Fibroblast of peridontal ligament (primary cell): ENCODE measurements at regions not wholly inside any gene's neighbourhood (a gene's known extent, or its start where the extent isn't known, plus 50 kb on each side); places are given as distances from the start of the nearest gene placed in this dataset.
"Not testable (repeated sequence)": the region's sequence is repeated elsewhere in the genome, so short reads cannot be mapped to it uniquely, and the experiment has no call there.

Source experiments
- DNase-seq: peaks from one replicate; pipeline ENCODE4 v3.0.0-alpha.2; 2010; ENCODE audit errors: extremely low read depth

GRCh38 chr2:118613737-118614136, 233.7 kb downstream of the EN1 start:
- DNase-seq, result no peak

- DNase-seq, result no peak
Measured at GRCh38 chr2:118611691-118612090, 235.8 kb downstream of the EN1 start.

DNA sequence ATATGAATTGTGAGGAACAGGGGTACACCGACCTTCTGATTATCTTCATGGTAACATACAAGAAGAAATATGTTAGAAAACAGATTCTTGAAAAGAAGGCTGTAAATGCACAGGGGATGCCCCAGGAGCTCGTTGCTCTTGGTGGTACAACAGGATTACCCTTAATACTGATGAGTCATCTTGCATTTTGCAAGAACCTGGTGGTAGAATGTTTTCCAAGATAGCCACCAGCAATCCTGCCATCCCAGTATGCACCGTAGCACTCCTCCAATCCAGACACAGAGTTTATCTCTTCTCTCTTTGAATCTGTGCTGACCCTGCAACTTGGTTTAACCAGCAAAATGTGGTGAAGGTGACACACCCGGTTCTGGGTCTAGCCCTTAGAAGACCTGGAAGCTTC, 238.3 kb downstream of the EN1 start:
- DNase-seq, result no peak

- DNase-seq, result peak; percentile 20
Measured at GRCh38 chr2:118607641-118608040, 239.8 kb downstream of the EN1 start.

- no peak for DNase-seq
Measured at GRCh38 chr2:118604811-118605210, 242.6 kb downstream of the EN1 start.

- no peak for DNase-seq
Measured at GRCh38 chr2:118604371-118604770, 243.1 kb downstream of the EN1 start.

- DNase-seq, result no peak
Measured at GRCh38 chr2:118599141-118599540, 248.3 kb downstream of the EN1 start.

DNA sequence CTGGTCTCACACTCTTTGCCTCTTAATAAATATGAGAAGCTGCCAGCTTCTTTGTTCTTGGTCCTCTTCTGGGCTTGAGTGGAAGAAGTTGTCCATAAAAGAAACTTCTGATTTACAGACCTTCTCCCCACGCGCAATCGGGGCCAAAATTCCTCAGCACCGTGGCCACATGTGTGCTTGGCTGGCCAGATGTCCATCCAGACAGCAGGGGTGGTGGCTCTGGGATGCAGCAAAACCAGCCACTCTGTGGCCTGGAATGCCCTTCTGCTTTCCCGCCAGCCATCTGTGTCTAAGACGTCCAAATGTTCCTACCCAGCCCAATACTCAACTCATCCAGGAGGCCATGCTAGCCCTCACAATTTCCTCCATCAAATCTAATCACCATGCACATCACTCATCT, 250.8 kb downstream of the EN1 start:
- DNase-seq, result no peak

DNA sequence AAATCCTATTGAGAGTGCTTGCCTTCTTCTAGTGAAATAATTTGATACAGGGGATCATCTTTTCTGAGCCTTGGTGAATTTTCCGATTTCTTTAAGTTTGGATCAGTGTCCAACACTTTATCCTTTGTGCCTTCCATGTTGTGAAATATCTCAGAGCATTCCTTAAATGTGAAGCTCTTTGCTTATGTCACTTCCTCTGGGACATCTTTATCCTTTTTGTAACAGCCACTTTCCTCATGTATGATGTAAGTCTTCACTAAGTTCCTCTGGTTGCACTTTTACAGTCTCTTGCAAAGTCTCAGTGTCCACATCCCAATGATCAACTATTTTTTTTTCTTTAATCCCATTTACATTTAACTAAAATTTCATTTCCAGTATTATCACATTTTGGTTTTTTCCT, 254.2 kb downstream of the EN1 start:
- peak; percentile 15 for DNase-seq

GRCh38 chr2:118591223-118591622, 256.2 kb downstream of the EN1 start:
- no peak for DNase-seq

GRCh38 chr2:118589721-118590120, 257.7 kb downstream of the EN1 start:
- no peak for DNase-seq

DNA sequence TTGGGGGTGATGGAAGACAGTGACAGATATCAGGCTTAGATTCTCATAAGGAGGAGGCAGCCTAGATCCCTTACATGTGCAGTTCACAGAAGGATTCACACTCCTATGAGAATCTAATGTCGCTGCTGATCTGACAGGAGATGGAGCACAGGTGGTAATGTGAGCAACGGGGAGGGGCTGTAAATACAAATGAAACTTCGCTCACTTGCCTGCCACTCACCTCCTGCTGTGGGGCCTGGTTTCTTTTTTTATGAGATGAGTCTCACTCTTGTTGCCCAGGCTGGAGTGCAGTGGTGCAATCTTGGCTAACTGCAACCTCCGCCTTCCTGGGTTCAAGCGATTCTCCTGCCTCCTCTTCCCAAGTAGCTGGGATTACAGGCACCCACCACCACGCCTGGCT, 258.6 kb downstream of the EN1 start:
- no peak for DNase-seq

DNA sequence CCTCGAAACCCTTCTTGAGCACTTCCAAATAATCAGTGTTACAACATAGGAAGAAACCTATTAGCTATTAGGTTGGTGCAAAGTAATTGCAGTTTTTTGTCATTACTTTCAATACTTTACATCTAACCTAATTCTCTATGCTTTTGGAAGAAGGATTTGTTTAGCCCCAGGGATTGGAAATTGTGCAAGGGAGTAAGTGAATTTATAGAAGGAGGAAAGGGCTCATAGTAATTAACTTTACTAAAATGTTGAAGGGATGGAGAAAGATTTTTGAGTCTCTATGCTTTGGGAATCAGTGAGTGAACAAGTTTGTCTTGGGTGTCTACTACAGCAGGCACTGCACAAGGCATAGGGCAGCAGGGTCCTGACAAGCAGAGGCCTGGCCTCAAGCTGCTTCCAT, 261.1 kb downstream of the EN1 start:
- no peak for DNase-seq

DNA sequence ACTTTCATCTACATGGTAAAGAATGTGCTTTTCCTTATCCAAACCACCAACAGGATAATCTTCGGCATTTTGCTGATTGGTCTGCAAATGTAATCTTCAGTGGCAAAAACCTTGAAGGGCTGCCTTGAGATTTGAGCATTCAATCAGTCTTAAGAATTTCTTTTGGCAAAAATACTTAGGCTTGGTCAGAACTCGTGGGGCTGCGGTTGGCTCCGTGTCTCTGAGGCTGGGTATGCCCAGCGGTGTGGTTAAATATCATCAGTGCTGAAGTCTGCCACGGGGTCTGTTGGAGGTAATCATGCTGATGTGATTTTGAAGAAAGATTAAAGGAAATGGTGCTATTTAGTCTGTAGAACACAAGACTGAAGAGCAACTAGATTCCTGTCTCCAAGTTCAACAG, 262.6 kb downstream of the EN1 start:
- DNase-seq, result peak; percentile 85

GRCh38 chr2:118584062-118584749, 263.2 kb downstream of the EN1 start:
- DNase-seq, result peak; percentile 30

- DNase-seq, result peak; percentile 41
Measured at GRCh38 chr2:118582058-118582457, 265.4 kb downstream of the EN1 start.

GRCh38 chr2:118580651-118581050, 266.8 kb downstream of the EN1 start:
- peak; percentile 27 for DNase-seq

GRCh38 chr2:118580107-118580506, 267.3 kb downstream of the EN1 start:
- DNase-seq, result no peak

GRCh38 chr2:118577202-118577601, 270.2 kb downstream of the EN1 start:
- DNase-seq, result peak; percentile 73

DNA sequence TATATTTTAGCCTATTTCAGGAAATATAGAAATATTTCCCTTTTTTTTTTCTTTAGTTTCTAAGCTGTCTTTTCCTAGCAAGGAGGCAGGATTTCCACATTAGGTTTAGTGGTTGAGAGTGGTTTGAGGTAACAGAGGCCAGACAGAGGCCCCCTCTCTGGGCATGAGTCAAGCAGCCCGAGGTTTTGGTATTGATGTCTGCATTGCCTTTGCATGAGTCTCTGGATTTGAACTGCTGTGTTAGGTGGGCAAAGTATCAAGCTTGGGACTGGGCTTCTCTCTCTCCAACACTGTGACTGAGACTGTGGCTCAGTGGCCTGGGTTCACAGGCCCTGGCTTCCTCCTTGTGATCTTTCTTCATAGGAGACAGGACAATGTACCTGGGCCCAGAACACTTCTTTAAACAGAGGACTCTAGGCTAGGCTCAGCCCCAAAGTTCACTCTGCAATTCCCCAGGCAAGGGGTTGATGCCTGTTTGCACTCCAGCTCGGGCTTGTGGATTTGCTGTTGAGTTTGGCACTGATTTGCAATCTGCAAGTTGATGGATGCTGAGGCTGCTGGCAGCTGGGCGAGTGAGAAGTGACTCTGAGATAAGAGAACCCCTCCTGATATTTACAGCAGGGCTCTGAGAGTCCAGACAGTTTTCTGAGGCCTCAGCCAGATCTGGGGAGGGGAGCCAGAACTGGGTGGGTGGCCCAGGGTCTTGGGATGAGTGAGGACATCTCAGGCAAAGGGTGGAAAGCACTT, 271.2 kb downstream of the EN1 start:
- DNase-seq, result peak; percentile 68

DNA sequence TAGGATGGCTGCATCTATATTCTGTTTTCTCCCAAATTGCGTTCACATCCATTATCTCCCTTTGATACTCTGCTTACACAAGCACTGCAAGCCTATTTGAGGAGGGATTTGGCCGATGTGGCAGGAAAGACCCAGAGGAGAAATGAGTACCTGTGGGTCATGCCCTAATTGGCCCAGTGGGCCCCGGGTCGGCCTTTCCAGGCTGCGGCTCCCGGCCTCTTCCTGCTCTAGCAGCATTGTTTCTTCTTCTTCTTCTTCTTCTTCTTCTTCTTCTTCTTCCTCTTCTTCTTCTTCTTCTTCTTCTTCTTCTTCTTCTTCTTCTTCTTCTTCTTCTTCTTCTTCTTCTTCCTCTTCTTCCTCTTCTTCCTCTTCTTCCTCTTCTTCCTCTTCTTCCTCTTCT, 275.1 kb downstream of the EN1 start:
- DNase-seq, result not testable (repeated sequence)

DNA sequence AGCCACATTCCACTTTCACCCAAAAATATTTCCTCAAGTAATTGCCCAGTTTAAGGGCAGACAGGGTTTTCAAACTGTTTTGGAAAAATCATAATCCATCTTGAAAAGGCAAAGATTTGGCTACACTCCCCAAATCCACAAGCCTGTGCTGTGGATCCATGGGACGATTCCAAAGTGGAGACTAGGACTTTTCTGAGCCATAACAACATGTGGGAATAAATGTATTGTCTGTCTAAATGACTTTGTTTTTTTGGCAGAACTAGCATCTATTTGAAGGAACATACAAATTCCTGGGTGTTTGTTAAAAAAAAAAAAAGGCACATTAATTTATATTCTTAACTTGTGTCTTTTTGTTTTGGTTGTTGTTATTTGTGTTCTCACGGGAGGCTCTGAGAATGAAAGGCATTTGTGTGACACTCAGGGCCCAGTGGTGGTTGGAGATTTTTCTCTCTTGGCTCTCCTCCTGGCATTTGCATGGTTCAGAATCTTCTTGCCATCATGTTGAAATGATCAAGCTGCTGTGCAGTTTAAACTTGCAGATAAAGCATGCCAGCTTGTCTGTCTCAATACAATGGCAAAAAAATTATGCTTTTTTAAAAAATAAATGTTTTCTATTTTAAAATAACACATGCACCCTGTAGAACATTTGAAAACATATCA, 277.4 kb downstream of the EN1 start:
- peak; percentile 53 for DNase-seq

DNA sequence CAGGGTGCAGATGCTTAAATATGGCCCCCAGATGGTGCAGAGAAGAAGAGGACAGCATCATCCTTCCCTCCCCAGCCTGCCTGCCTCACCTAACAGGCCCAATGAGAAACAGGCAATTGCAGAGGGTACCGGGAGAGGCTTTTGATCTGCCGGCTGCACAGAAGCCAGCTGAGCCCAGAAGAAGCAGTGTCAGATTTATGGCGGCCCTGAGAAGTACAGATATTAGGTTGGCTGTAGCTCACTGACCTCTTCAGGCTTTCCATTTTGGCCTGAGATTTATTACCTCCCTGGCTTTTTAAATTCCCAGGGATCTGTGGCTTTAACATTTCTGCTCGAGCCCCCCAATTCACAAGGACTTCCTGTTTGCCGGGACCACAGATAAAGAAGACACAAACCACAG, 278.7 kb downstream of the EN1 start:
- no peak for DNase-seq
